GM21528 (cell line): ENCODE measurements at regions not wholly inside any gene's neighbourhood (a gene's known extent, or its start where the extent isn't known, plus 50 kb on each side); places are given as distances from the start of the nearest gene placed in this dataset.

Experiments used
- ATAC-seq: cut with Tn5 transposase; IDR thresholded peaks from one replicate; pipeline ENCODE4 v1.9.1; 2021; ENCODE audit warnings: mild to moderate bottlenecking, moderate library complexity; ENCODE audit not compliant: unreplicated experiment, low FRiP score

- ATAC-seq = no peak
These were observed 261.2 kb upstream of the MARCKS start for GRCh38 chr6:113595911-113596376.

GRCh38 chr6:113596387-113597230, 260.5 kb upstream of the MARCKS start:
- ATAC-seq = no peak

GRCh38 chr6:113597231-113597583, 259.9 kb upstream of the MARCKS start:
- ATAC-seq = no peak

GRCh38 chr6:113598786-113599185, 258.4 kb upstream of the MARCKS start:
- ATAC-seq = no peak

- ATAC-seq = no peak
These were observed 257.7 kb upstream of the MARCKS start for GRCh38 chr6:113599444-113599843.

GRCh38 chr6:113600551-113601339, 256.4 kb upstream of the MARCKS start:
- ATAC-seq = no peak

- ATAC-seq = no peak
These were observed 249.2 kb upstream of the MARCKS start for GRCh38 chr6:113607821-113608545.

GRCh38 chr6:113610377-113610988, 246.7 kb upstream of the MARCKS start:
- ATAC-seq = no peak

GRCh38 chr6:113616701-113617274, 240.4 kb upstream of the MARCKS start:
- ATAC-seq = no peak

GRCh38 chr6:113619077-113619476, 238.1 kb upstream of the MARCKS start:
- no peak for ATAC-seq

GRCh38 chr6:113620386-113620785, 236.8 kb upstream of the MARCKS start:
- no peak for ATAC-seq

- ATAC-seq = no peak
These were observed 234.9 kb upstream of the MARCKS start for GRCh38 chr6:113622254-113622653.

GRCh38 chr6:113623129-113623528, 234.0 kb upstream of the MARCKS start:
- no peak for ATAC-seq

GRCh38 chr6:113625850-113626249, 231.3 kb upstream of the MARCKS start:
- ATAC-seq = peak; percentile 38

GRCh38 chr6:113626475-113626874, 230.7 kb upstream of the MARCKS start:
- peak; percentile 16 for ATAC-seq

GRCh38 chr6:113627480-113627879, 229.7 kb upstream of the MARCKS start:
- ATAC-seq = peak; percentile 18

- ATAC-seq = no peak
These were observed 227.9 kb upstream of the MARCKS start for GRCh38 chr6:113629256-113629655.

GRCh38 chr6:113629975-113630737, 227.0 kb upstream of the MARCKS start:
- no peak for ATAC-seq

- peak; percentile 68 for ATAC-seq
These were observed 226.2 kb upstream of the MARCKS start for GRCh38 chr6:113630738-113631535.
